ENCODE measurements at regions not wholly inside any gene's neighbourhood (a gene's known extent, or its start where the extent isn't known, plus 50 kb on each side); places are given as distances from the start of the nearest gene placed in this dataset.

DNA sequence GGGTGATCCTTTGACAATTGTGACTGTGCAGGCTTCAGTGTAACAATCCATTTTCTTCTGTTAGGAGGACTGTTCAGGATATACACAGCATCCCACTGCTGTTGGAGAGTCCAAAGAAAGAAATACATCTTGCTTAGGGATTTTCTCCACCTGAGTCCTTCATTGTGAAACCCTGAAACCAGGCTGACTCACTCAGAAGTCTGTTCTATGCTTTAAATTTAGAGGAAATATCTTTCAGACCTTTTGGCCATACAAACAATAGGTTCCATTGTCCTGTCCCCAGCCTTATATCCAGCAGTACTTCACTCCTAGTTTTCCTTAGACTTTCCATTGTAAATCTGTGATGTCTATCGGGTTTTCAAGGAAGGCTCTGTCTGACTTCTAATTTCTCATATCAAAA, 379.1 kb downstream of the SUCLA2 start:
- DNase-seq (ENCODE audit: low read depth): peak; percentile 3

DNA sequence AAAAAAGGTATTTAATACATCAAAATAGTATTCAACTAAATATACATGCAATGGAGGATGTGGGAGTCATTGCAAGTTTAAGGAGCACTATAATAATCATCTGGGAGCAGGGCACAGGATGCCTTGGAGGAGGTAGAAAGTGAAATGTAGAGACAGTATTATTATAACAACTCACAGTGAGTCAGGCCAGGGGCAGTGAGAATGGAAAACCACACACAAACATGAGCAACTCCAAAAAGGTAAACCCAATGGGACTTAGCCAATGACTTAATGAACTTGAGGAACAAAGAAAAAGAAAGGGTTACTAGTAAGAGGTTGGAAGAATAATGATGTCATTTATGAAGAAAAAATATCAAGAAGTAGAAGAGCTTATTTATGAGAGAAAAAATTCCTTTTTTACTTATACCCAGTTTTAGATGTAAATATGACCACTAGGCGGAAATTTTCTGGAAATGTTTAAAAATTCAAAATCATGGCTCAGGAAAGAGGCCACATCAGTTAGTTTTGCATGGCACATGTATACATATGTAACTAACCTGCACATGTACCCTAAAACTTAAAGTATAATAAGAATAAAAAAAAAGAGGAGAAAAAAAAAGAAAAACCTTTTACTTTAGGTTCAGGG, 389.3 kb downstream of the SUCLA2 start:
- peak; percentile 49 for DNase-seq (ENCODE audit: low read depth)

DNA sequence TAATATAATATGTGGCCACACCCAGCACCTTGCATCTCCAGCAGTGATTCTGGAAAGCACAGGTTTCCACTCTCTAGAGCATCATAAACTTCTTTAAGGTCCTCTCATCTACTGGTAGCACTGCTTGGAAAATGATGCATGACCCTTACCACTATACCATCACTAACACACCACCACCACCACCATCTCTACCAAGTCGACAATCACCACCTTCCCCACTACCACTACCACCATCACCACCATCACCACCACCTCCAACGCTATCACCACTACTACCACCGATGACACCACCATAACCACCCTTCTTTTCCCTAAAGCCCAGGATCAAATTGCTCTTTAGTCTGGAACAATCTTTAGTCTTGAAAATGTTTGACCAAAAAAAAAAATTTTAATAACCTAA, 390.4 kb downstream of the SUCLA2 start:
- DNase-seq (ENCODE audit: low read depth): no peak

DNA sequence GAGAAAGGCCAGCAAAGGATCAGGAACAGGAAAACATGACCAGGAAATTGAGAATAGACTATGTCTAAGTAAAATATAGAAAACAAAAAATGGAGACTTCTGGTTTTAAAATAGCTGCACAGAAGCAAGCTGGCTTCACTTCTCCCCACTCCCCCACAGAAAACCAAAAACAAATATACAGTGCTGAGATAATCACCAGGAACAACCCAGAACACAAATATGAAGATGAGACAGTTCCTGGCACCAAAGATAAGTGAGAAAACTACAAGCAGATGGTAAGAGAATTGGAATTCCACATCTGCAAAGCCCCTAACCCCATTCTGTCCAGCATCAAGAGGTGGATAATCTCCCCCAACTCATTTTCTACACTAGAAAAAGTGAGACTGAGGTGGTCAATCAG, 397.7 kb downstream of the SUCLA2 start:
- no peak for DNase-seq (ENCODE audit: low read depth)

DNA sequence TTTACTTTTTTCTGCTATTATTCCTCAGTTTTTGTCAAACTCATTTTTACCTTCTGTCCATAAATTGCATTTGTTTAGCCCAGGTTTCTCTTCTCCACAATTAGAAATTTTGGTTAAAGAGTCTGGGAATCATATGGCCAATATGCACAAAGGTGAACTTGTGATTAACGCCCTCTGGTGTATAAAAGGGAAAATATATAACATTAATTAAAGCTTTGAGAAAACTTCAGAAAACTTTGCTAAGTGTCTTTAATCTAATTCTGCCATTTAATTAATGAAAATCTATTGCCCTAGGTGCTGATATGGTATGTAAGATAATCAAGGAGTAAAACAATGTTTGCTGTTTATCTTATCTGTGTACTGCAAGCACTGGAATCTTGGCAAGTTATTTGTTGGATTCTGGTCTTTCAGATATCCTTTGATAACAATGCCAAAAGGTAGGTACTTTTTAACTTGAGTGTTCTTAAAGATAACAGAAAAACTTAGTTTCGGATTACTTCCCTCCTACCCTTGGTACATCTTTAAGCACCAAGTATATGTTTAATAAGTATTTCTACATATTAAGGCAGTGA, 402.6 kb downstream of the SUCLA2 start:
- peak; percentile 43 for DNase-seq (ENCODE audit: low read depth)

DNA sequence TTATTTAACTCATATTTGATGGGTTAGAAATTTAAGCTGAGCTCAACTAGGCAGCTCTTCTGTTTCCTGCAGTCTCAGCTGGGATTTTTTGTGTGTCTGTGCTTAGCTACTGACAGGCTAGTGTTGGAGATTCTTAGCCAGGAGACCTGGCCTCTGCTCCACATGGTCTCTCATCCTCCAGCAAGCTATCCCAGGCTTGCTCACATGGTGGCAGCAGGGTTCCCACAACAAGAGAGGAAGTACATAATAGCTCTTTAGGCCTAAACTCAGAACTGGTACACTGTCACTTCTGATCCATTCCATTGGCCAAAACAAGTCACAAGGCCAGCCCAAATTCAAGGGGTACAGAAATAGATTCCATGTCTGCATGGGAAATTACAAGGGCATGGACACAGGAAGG, 406.2 kb downstream of the SUCLA2 start:
- DNase-seq (ENCODE audit: low read depth): peak; percentile 40

DNA sequence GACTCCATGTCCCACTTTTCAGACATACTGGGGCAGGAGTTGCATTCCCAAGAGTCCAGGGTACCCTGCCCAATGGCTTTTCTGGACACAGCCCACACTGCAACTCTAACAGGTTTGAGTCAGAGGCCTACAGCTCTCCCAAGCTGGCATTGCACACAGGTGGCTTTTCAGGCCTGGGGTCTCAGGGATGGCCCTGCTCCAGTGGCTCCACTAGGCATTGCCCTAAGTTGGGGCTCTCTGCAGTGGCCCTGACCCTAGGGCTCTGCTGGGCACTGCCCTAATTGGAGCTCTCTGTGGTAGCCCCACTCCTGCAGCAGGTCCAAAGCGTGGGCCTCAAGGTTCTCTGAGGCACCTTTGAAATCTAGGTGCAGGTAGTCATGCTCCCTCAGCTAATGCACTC, 408.8 kb downstream of the SUCLA2 start:
- no peak for DNase-seq (ENCODE audit: low read depth)

DNA sequence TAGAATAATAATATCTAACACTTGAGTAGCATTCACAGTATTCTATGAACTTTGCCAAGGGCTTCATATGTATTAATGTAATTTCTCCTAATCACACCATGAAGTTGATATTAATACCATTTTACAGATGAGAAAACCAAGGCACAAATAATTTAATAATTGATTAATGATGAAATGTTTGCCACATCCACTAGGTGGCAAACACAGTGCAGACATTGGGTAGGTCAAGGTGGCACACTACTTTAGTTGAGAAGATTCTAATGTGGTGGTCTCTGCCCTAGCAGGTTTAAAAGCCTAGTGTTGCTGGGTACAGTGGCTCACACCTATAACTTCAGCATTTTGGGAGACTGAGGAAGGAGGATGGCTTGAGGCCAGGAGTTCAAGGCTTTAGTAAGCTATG, 412.4 kb downstream of the SUCLA2 start:
- DNase-seq (ENCODE audit: low read depth): no peak

DNA sequence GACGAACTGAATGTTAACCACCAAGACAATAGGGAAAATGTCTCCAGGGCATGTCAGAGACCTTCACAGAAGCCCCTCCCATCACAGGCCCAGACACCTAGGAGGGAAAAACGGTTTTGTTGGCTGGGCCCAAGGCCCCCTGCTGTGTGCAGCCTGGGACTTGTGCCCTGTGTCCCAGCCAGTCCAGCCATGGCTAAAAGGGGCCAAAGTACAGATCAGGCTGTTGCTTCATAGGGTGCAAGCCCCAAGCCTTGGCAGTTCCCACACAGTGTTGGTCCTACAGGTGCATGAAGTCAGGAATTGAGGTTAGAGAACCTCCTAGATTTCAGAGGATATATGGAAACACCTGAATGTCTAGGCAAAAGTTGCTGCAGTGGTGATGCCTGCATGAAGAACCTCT, 428.7 kb downstream of the SUCLA2 start:
- no peak for DNase-seq (ENCODE audit: low read depth)

DNA sequence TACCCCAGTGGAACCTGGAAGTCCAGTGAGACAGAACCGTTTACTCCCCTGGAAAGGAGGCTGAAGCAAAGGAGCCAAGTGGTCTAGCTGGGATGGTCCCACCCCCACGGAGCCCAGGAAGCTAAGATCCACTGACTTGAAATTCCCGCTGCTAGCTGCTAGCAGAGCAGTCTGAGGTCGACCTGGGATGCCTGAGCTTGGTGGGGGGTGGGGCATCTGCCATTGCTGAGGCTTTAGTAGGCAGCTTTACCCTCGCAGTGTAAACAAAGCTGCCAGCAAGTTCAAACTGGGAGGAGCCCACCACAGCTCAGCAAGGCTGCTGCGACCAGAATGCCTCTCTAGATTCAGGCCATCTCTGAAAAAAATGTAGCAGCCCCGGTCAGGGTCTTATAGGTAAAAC, 437.0 kb downstream of the SUCLA2 start:
- no peak for DNase-seq (ENCODE audit: low read depth)

DNA sequence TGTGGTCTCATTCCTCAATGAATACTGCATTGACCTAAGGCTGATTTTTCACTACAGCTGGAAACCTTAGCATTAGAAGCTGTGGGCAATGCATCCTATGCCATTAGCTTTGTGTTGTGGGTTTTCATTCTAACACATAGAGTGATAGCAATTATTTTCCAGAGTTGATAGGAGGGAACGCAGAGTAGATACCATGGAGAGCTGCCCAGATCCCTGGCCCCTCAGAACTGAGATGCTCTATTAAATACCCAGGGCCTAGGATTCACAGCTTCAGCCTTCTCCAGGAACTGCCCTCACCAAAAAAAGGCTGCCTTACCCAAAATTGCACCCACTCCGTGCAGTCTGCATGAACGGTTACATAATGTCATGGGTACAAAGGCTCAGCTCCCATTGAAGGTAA, 444.4 kb downstream of the SUCLA2 start:
- no peak for DNase-seq (ENCODE audit: low read depth)

DNA sequence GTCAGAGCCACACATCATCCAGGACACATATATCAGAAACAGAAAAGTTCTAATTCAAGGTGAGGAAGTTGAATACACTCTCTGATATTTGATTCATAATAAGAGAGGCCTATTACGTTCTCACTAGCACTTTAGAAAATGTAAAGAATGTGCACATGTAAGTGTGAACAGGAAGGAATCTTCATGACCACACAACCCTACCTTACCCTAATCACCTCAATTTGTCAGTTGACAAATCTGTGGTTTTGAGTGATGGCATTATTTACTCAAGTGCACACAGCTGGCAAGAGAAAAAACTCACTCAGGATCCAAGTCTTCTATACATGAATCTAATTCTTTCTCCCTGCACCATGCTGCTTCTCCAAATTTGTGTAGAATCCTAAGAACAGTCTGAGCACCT, 445.8 kb downstream of the SUCLA2 start:
- DNase-seq (ENCODE audit: low read depth): peak; percentile 2

DNA sequence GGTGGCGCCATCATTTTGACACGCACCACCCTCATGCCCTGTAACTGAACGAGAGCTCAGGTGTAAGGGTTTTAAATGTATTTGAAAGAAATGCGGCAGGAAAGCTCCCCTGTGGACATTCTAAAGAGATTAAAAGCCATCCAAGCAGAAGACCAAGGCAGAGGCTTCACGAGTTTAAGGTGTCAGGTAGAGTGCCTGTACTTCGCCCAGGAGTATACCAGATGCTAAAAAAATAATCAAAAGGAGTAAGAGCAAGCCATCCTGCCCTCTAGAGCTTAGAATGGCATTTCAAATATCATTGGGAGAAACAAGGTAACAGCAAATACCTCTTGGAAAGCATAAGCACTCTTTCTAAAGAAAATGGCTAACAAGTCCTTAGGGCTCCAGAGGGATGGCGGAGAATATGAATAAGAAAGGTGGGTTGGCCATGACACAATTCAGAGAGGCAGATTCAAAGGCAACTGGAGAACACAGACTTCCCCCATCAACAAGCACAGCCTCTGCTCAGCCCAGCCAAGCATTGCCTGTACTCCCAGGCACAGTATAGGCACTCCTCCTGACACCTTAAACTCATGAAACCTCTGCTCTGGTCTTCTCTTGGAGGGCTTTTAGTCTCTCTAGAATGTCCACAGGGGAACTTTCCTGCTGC, 447.6 kb downstream of the SUCLA2 start:
- no peak for DNase-seq (ENCODE audit: low read depth)

DNA sequence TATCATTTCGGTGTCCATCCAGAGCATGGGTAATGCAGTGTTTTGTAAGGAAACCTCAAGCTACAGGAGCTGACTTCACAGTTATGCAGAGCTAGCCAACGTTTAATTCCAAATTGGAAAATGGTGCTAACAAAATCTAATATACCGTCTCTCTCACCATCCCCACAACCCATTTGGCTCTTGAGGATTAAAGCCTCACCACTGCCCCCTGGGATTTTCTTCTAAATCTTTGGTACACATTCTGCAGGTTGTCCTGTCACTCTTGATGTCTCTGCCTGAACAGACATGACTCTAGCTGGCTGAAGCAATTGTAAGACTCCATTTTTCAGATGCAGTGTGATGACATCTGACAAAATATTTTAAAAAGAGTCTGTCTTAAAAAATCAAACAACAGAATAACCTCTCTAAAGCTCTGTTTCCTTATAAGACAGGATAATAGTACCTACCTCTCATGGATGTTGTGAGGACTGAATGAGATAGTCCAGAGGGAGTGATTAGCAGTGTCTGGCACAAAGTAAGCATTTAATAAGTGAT, 451.8 kb downstream of the SUCLA2 start:
- DNase-seq (ENCODE audit: low read depth): peak; percentile 7

DNA sequence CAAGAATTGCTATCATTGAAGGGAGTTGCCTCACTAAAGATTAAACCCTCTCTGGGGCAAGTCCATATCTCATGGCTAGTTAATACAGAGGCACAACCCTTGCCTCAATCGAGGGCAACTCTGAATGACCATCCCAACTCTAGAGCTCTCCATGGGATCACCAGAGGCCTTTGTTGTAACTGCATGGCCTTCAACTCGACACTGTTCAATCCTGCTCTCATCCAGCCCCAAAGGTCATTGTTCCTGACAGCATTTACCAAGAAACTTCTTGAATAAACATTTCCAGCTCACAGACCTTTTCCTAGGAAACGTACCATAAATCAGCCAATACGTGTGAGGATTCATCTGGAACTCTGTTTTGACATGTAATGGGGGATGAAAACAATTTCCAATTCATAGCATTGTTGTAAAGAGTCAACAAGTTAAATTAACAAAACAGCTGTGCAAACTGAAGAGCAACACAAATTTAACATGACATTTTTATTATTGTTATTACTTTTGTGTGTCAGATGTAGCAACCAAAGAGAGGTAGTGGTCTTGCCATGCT, 452.7 kb downstream of the SUCLA2 start:
- DNase-seq (ENCODE audit: low read depth): no peak

DNA sequence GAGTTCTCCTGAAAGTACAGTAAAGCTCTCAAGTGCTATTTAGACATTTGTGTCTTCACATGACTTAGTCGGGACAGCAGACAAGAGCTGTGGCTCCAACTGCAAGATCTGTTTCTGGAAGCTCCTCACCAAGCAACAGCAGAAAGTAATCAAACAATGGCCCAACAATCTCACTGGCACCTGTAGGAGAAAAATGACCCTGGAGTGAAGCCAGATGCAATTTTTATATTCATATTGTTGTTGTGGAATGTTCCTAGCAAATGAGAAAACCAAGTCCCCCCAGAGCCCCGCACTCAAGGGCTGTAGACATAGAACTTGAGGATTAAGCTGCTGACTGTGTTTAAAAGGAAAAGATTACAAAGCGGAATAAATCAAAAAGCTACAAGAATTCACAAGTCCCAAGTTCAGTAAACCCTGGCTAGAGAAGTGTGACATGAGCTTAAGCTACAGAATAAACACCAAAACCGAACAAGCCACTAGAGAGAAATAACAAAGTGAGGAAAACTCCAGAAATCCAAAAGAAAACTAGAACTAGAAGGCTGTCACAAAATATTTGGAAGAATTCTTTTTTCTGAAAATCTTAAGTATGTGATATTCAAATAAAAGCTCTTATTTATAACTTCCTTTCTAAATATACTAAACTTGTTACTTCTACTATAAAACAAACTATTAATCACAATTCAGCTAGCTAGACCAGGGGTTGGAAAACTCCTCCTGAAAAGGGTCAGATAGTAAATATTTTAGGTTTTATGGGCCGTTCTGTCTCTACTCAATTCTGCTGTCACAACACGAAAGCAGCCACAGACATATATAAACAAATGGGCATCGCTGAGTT, 454.5 kb downstream of the SUCLA2 start:
- no peak for DNase-seq (ENCODE audit: low read depth)

DNA sequence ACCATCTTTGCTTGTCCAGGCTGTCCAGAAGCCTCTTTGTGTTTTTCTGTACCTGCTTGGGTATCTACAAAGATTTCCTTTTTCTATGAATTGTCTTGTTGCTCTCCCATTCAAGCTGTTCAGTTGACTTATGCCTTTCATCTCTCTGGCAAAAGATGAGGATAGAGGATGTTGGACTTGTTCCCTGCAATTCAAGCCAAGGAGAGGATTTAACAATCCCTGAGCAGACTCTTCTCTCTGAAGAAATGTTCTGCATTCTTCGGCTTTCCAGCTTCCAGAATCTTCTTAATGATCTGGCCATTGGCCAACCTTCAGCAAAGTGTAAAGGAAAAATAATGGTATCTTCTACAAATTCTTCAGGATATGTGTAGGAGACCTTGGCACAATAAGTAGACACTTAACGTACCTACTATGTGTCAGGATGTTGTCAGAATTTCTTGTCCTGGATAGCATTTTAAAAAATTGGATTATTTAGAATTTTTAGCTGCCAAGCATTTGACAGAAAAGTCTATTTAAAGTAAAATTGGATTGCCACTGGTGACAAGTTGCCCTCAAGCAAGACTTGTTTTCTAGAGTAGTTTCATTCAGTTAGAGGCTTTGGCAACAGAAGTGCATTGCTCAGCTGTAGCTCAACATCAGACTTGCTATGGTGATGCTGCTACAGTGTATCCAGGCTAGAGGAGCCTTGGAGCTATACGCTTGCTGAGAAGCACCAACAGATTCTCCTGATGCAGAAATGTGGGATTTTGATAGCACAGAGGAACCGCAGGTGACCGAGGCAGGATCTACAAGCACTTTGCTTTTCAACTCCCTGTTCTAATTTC, 455.7 kb downstream of the SUCLA2 start:
- no peak for DNase-seq (ENCODE audit: low read depth)

DNA sequence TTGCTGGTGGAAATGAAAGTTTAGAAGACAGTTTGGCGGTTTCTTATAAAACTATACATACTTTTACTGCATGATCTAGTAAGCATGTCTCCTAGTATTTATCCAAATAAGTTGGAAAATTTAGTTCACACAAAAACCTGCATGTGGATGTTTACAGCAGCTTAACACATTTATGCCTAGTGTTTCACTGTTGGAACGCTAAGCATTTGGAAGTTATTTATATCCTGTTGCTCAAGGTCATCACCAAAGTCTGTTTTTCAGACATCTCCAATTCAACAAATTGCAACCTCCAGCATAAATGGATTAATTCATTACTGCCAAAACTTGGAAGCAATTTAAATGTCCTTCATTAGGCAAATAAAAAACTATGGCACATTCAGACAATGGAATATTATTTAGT, 461.8 kb downstream of the SUCLA2 start:
- DNase-seq (ENCODE audit: low read depth): no peak

DNA sequence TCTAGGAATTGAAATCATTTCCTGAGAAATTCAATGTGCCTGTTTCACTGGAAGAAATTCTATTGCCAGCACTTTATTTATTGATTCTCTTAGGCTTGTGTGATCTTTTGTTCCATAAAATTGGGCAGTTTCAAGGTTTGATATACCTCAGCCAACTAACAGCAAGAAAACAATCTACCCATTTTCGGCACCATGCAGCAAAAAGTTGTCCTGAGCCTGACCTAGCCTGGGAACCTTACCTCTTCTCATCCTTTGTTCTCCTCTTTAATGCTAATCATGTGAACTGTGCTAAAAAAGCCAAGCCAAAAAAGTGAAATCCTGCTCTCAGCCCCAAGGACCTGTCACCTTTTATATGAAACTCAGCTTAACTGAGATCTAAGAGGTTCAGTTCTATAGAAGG, 477.3 kb downstream of the SUCLA2 start:
- DNase-seq (ENCODE audit: low read depth): no peak

DNA sequence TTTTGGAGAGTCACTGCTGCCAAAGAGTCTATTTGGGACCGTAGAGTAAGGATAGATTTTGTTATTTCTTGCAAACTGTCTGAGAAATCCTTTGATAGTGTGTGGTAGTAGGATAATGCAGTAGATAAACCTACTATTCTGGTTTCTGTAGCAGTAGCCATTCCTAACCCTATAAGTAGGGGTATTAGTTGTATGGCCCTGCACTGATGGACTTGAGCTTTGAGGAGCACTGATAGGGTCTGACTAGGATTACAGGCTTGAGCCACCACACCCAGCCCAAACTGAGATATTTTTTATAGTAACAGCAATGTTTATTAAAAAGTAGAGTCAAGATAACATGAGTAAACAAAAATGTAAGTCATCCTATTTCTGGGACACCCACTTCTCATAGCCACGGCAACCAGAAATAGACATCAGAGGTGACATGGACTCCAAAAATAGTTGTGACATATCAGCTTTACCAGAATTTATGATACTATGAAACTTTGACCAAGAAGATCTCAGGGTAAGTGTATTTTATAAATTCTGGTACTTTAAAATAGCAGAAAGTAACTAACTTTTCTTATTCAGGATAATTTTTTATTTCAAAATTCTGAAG, 479.1 kb downstream of the SUCLA2 start:
- no peak for DNase-seq (ENCODE audit: low read depth)

DNA sequence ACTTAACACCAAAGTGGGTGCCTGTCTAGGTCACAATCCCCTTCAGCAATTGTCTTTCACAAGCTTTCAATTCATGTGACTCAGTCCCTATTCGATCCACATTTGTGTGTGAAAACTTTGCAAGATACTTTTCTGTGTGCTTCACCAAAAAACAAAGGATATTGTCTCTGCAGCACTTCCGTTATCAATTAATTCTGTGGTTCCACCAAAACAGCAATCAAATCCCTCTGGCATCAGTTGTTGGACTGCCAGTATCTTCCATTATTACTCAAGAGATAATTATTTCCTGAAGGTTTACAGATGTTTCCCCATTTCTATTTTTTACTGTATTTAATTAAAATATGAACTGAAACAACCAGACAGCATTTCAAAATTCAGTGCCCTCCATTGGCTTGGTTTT, 481.4 kb downstream of the SUCLA2 start:
- no peak for DNase-seq (ENCODE audit: low read depth)
